HG02840 (cell line): ENCODE measurements at regions not wholly inside any gene's neighbourhood (a gene's known extent, or its start where the extent isn't known, plus 50 kb on each side); places are given as distances from the start of the nearest gene placed in this dataset.
"Not testable (repeated sequence)": the region's sequence is repeated elsewhere in the genome, so short reads cannot be mapped to it uniquely, and the experiment has no call there.

Source experiments
- ATAC-seq: cut with Tn5 transposase; IDR thresholded peaks from one replicate; pipeline ENCODE4 v1.9.1; 2021; ENCODE audit warnings: mild to moderate bottlenecking, moderate library complexity, moderate number of reproducible peaks; ENCODE audit not compliant: unreplicated experiment, low FRiP score

- ATAC-seq: no peak
These were observed 218.6 kb downstream of the DLL1 start for GRCh38 chr6:170072246-170072645.

GRCh38 chr6:170069611-170070010, 221.3 kb downstream of the DLL1 start:
- no peak for ATAC-seq

- no peak for ATAC-seq
These were observed 222.4 kb downstream of the DLL1 start for GRCh38 chr6:170068496-170068895.

- no peak for ATAC-seq
These were observed 222.9 kb downstream of the DLL1 start for GRCh38 chr6:170067923-170068360.

- ATAC-seq: no peak
These were observed 223.7 kb downstream of the DLL1 start for GRCh38 chr6:170067181-170067641.

GRCh38 chr6:170066679-170067078, 224.2 kb downstream of the DLL1 start:
- no peak for ATAC-seq

- ATAC-seq: no peak
These were observed 226.9 kb downstream of the DLL1 start for GRCh38 chr6:170063851-170064602.

- ATAC-seq: no peak
These were observed 227.4 kb downstream of the DLL1 start for GRCh38 chr6:170063431-170063830.

GRCh38 chr6:170062915-170063241, 228.0 kb downstream of the DLL1 start:
- ATAC-seq: no peak

GRCh38 chr6:170062209-170062914, 228.5 kb downstream of the DLL1 start:
- ATAC-seq: no peak

- no peak for ATAC-seq
These were observed 231.9 kb downstream of the DLL1 start for GRCh38 chr6:170058878-170059485.

GRCh38 chr6:170057961-170058877, 232.7 kb downstream of the DLL1 start:
- ATAC-seq: no peak

- ATAC-seq: no peak
These were observed 233.7 kb downstream of the DLL1 start for GRCh38 chr6:170057034-170057734.

GRCh38 chr6:170056278-170056711, 234.6 kb downstream of the DLL1 start:
- no peak for ATAC-seq

- ATAC-seq: not testable (repeated sequence)
These were observed 235.1 kb downstream of the DLL1 start for GRCh38 chr6:170055797-170056196.

- no peak for ATAC-seq
These were observed 236.8 kb downstream of the DLL1 start for GRCh38 chr6:170053966-170054661.

GRCh38 chr6:170052991-170053821, 237.7 kb downstream of the DLL1 start:
- no peak for ATAC-seq
